GM12891 (cell line): ENCODE measurements at regions not wholly inside any gene's neighbourhood (a gene's known extent, or its start where the extent isn't known, plus 50 kb on each side); places are given as distances from the start of the nearest gene placed in this dataset.

ENCODE experiments used
- POLR2A ChIP-seq: IDR thresholded peaks from 2 replicates; pipeline ENCODE4 v1.6.1; 2011; ENCODE audit warnings: low read depth, low read length, control low read depth
- POLR2AphosphoS5 ChIP-seq: IDR thresholded peaks from 2 replicates; pipeline ENCODE4 v1.6.1; 2011; ENCODE audit warnings: low read depth, low read length, control low read depth
- SPI1 ChIP-seq: IDR thresholded peaks from 2 replicates; pipeline ENCODE4 v1.6.1; 2011; ENCODE audit warnings: low read depth, low read length, control low read depth

- no peak for TF ChIP-seq POLR2A
- no peak for TF ChIP-seq POLR2AphosphoS5
- no peak for TF ChIP-seq SPI1
These were observed 609.0 kb upstream of the STXBP6 start for GRCh38 chr14:25658988-25659387.
